NCI-H748 (cell line): ENCODE measurements at regions not wholly inside any gene's neighbourhood (a gene's known extent, or its start where the extent isn't known, plus 50 kb on each side); places are given as distances from the start of the nearest gene placed in this dataset.
A peak's percentile ranks its signal among the peaks of the same experiment; 100 is the strongest.

ENCODE experiments used
- DNase-seq: peaks from one replicate; lab custom pipeline; 2025; ENCODE audit not compliant: unreplicated experiment; lab: John Stamatoyannopoulos, UW

GRCh38 chr2:203789618-203790017 is 78.0 kb upstream of the CTLA4 start:
- no peak for DNase-seq

GRCh38 chr2:203790134-203790852 is 77.3 kb upstream of the CTLA4 start:
- DNase-seq, result no peak

GRCh38 chr2:203796248-203797010 is 71.1 kb upstream of the CTLA4 start:
- no peak for DNase-seq

- no peak for DNase-seq
Observed at GRCh38 chr2:203797276-203797675, 70.3 kb upstream of the CTLA4 start.

- no peak for DNase-seq
Observed at GRCh38 chr2:203797712-203798111, 69.9 kb upstream of the CTLA4 start.

- no peak for DNase-seq
Observed at GRCh38 chr2:203798296-203799087, 69.1 kb upstream of the CTLA4 start.

- DNase-seq, result no peak
Observed at GRCh38 chr2:203799908-203800307, 67.7 kb upstream of the CTLA4 start.

- DNase-seq, result no peak
Observed at GRCh38 chr2:203800783-203801182, 66.8 kb upstream of the CTLA4 start.

GRCh38 chr2:203802342-203803052 is 65.1 kb upstream of the CTLA4 start:
- no peak for DNase-seq

GRCh38 chr2:203803053-203803429 is 64.5 kb upstream of the CTLA4 start:
- DNase-seq, result no peak

- peak; percentile 28 for DNase-seq
Observed at GRCh38 chr2:203804070-203804469, 63.5 kb upstream of the CTLA4 start.

- DNase-seq, result no peak
Observed at GRCh38 chr2:203804764-203805485, 62.6 kb upstream of the CTLA4 start.

- DNase-seq, result no peak
Observed at GRCh38 chr2:203805486-203805838, 62.1 kb upstream of the CTLA4 start.

- DNase-seq, result no peak
Observed at GRCh38 chr2:203806761-203807160, 60.8 kb upstream of the CTLA4 start.

GRCh38 chr2:203808046-203808750 is 59.4 kb upstream of the CTLA4 start:
- no peak for DNase-seq

GRCh38 chr2:203809084-203809521 is 58.5 kb upstream of the CTLA4 start:
- no peak for DNase-seq

GRCh38 chr2:203809991-203810510 is 57.5 kb upstream of the CTLA4 start:
- no peak for DNase-seq

- DNase-seq, result no peak
Observed at GRCh38 chr2:203811491-203812221, 55.9 kb upstream of the CTLA4 start.
